Neuronal stem cell (in vitro differentiated cells): ENCODE measurements at regions not wholly inside any gene's neighbourhood (a gene's known extent, or its start where the extent isn't known, plus 50 kb on each side); places are given as distances from the start of the nearest gene placed in this dataset.

Source experiments
- DNase-seq: peaks from one replicate; pipeline ENCODE4 v3.0.0-alpha.2; 2013; ENCODE audit warnings: low spot score
- H2AFZ ChIP-seq: one replicate; pipeline ENCODE4 v1.6.1; 2013; ENCODE audit warnings: mild to moderate bottlenecking, low read length, inconsistent platforms
- H2AK5ac ChIP-seq: 2 replicates; pipeline ENCODE4 v1.6.1; 2013; ENCODE audit warnings: low read depth, mild to moderate bottlenecking, inconsistent platforms, low read length, moderate library complexity, mixed read lengths
- H2BK120ac ChIP-seq: 2 replicates; pipeline ENCODE4 v1.6.1; 2013; ENCODE audit warnings: low read depth, mild to moderate bottlenecking, inconsistent platforms, low read length, moderate library complexity, mixed read lengths
- H2BK12ac ChIP-seq: one replicate; pipeline ENCODE4 v1.6.1; 2013; ENCODE audit warnings: low read length, inconsistent platforms
- H2BK15ac ChIP-seq: 2 replicates; pipeline ENCODE4 v1.6.1; 2013; ENCODE audit warnings: mild to moderate bottlenecking, low read length, inconsistent platforms, mixed read lengths
- H2BK5ac ChIP-seq: one replicate; pipeline ENCODE4 v1.6.1; 2013; ENCODE audit warnings: inconsistent platforms, mild to moderate bottlenecking, low read length, moderate library complexity
- H3K14ac ChIP-seq: one replicate; pipeline ENCODE4 v1.6.1; 2013; ENCODE audit warnings: low read length, inconsistent platforms
- H3K18ac ChIP-seq: 2 replicates; pipeline ENCODE4 v1.6.1; 2013; ENCODE audit warnings: low read length, inconsistent platforms
- H3K23ac ChIP-seq: 2 replicates; pipeline ENCODE4 v1.6.1; 2013; ENCODE audit warnings: low read depth, mild to moderate bottlenecking, mixed read lengths, low read length, inconsistent platforms; ENCODE audit not compliant: poor library complexity
- H3K27ac ChIP-seq: replicated peaks from 3 replicates; pipeline ENCODE4 v1.5.1; 2013; ENCODE audit warnings: low read length, inconsistent platforms
- H3K27me3 ChIP-seq, 3 experiments: 2 replicates each; pipeline ENCODE4 v1.6.1; 2013; ENCODE audit warnings: low read length in 3 of 3, mild to moderate bottlenecking in 2 of 3, inconsistent platforms in 1 of 3, low read depth in 1 of 3, mixed read lengths in 1 of 3, moderate library complexity in 1 of 3; ENCODE audit not compliant: control insufficient read depth in 3 of 3, insufficient read depth in 3 of 3
- H3K36me3 ChIP-seq, 2 donors: replicated peaks in 1 of 2; 2 replicates each; pipeline ENCODE4 v1.6.1; 2013; ENCODE audit warnings: low read length in 2 of 2; ENCODE audit not compliant: control insufficient read depth in 2 of 2, insufficient read depth in 2 of 2
- H3K4ac ChIP-seq: 2 replicates; pipeline ENCODE4 v1.6.1; 2013; ENCODE audit warnings: inconsistent platforms, mild to moderate bottlenecking, low read length, moderate library complexity
- H3K4me1 ChIP-seq, 2 donors: 1 replicate in 1 of 2; 2 replicates in 1 of 2; pipeline ENCODE4 v1.6.1; 2013; ENCODE audit warnings: low read length in 2 of 2, low read depth in 1 of 2; ENCODE audit not compliant: control insufficient read depth in 2 of 2, insufficient read depth in 1 of 2
- H3K4me2 ChIP-seq: one replicate; pipeline ENCODE4 v1.6.1; 2013; ENCODE audit warnings: mild to moderate bottlenecking, low read length, inconsistent platforms; ENCODE audit not compliant: insufficient read depth, poor library complexity, severe bottlenecking
- H3K4me3 ChIP-seq, 2 donors: 2 replicates each; pipeline ENCODE4 v1.5.1; 2013; ENCODE audit warnings: low read length in 2 of 2, mild to moderate bottlenecking in 2 of 2, inconsistent platforms in 1 of 2, moderate library complexity in 1 of 2
- H3K79me1 ChIP-seq: one replicate; pipeline ENCODE4 v1.6.1; 2013; ENCODE audit warnings: low read depth, mild to moderate bottlenecking, inconsistent platforms, low read length, moderate library complexity
- H3K9ac ChIP-seq: one replicate; pipeline ENCODE4 v1.6.1; 2013; ENCODE audit warnings: mild to moderate bottlenecking, low read depth, low read length, inconsistent platforms; ENCODE audit not compliant: poor library complexity
- H3K9me3 ChIP-seq, 2 donors: replicated peaks in 1 of 2; 2 replicates each; pipeline versions ENCODE3 to v1.6.1; 2013; ENCODE audit warnings: low read length in 2 of 2, mild to moderate bottlenecking in 2 of 2, inconsistent platforms in 1 of 2, low read depth in 1 of 2, mixed read lengths in 1 of 2, moderate library complexity in 1 of 2; ENCODE audit not compliant: control insufficient read depth in 2 of 2, insufficient read depth in 1 of 2
- H4K8ac ChIP-seq: one replicate; pipeline ENCODE4 v1.6.1; 2013; ENCODE audit warnings: low read depth, mild to moderate bottlenecking, inconsistent platforms, low read length, moderate library complexity
- H4K91ac ChIP-seq: one replicate; pipeline ENCODE4 v1.6.1; 2013; ENCODE audit warnings: low read length, low read depth, mild to moderate bottlenecking, inconsistent platforms; ENCODE audit not compliant: poor library complexity
- WGBS, 2 donors: extraction: QIAGEN DNeasy Blood & Tissue Kit; methylation state at CpG; one replicate each; pipeline ENCODE4 v1.1.7; 2013; ENCODE audit warnings: missing lambda C conversion rate in 2 of 2, mixed read lengths in 1 of 2; ENCODE audit not compliant: insufficient read length in 2 of 2, insufficient replicate concordance in 1 of 2; ENCODE audit errors: extremely low coverage in 2 of 2; 5-methylcytosine and 5-hydroxymethylcytosine counted together

DNA sequence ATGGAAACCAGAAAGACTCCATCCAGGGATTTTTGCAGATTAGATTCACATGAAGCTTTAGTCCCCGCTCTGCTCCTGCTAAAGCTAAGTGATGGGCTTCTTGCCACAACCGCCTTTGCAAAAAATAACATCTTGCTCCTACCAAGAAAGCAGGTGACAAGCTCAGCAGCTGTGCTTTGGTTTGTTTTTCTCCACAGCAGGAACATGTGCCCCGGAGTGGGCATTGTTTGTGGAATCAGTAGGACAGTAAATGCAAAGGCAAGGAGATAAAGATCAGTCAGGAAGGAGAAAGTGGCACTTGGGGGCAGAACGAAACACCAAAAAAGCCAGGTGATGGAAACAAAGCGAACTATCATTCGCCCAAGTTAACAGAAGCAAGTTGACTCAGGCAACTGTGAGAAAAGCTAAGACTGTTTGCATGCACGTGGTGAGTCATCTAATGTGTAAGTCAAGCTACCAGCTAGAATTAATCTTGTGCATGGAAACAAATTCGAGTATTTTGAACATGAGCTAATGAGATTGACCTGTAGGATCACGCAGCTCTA lies 165.5 kb upstream of the PLXNC1 start:
- Histone ChIP-seq H3K79me1 (no peaks in the 10 kb centered on the region), H3K14ac (no peak overlapping the region), H3K18ac (no peak overlapping the region), H3K4me1 (peaks cover 0 to 2% of the 10 kb centered on the region in 2 donors), H3K27me3 (peaks cover 0 to 3% (median 0%) of the 10 kb centered on the region in 3 experiments), H4K91ac (no peak overlapping the region), H2BK120ac (no peak overlapping the region), H3K4me2 (no peak overlapping the region), H2AFZ (no peak overlapping the region), H4K8ac (no peak overlapping the region), H2AK5ac (no peak overlapping the region), H2BK15ac (no peak overlapping the region), H3K36me3 (no peaks in the 10 kb centered on the region), H2BK5ac (no peak overlapping the region), H3K4ac (no peak overlapping the region), H3K4me3 (no peak overlapping the region), H3K9ac (no peak overlapping the region), H3K9me3 (no peaks in the 10 kb centered on the region), H3K23ac (no peak overlapping the region), H2BK12ac (no peak overlapping the region), H3K27ac (no peak overlapping the region)
- no CpG with 5 or more reads among the region's 9 CpGs for WGBS, 2 donors
- DNase-seq, result no peak

GRCh38 chr12:93984005-93984404 lies 164.4 kb upstream of the PLXNC1 start:
- WGBS, 2 donors, result no CpG with 5 or more reads among the region's 2 CpGs
- no peak for DNase-seq
- H3K4ac ChIP-seq, result no peak overlapping the region
- H2AK5ac ChIP-seq, result no peak overlapping the region
- no peak overlapping the region for H2BK15ac ChIP-seq
- no peak overlapping the region for H3K27ac ChIP-seq
- H2AFZ ChIP-seq, result no peak overlapping the region
- no peak overlapping the region for H4K8ac ChIP-seq
- H4K91ac ChIP-seq, result no peak overlapping the region
- H3K36me3 ChIP-seq, result no peaks in the 10 kb centered on the region
- no peak overlapping the region for H2BK12ac ChIP-seq
- peaks cover 0 to 2% of the 10 kb centered on the region in 2 donors for H3K4me1 ChIP-seq
- no peak overlapping the region for H3K18ac ChIP-seq
- H3K9ac ChIP-seq, result no peak overlapping the region
- no peak overlapping the region for H2BK5ac ChIP-seq
- no peak overlapping the region for H3K14ac ChIP-seq
- H3K9me3 ChIP-seq, result no peaks in the 10 kb centered on the region
- peaks cover 0 to 3% (median 0%) of the 10 kb centered on the region in 3 experiments for H3K27me3 ChIP-seq
- no peak overlapping the region for H2BK120ac ChIP-seq
- no peaks in the 10 kb centered on the region for H3K79me1 ChIP-seq
- no peak overlapping the region for H3K4me3 ChIP-seq
- no peak overlapping the region for H3K4me2 ChIP-seq
- no peak overlapping the region for H3K23ac ChIP-seq

GRCh38 chr12:93989949-93990348 lies 158.4 kb upstream of the PLXNC1 start:
- Histone ChIP-seq H2BK120ac (no peak overlapping the region), H3K4me3 (no peak overlapping the region), H2BK5ac (no peak overlapping the region), H3K27ac (no peak overlapping the region), H3K27me3 (no peaks in the 10 kb centered on the region), H2BK12ac (no peak overlapping the region), H3K14ac (no peak overlapping the region), H3K9ac (no peak overlapping the region), H2AFZ (no peak overlapping the region), H3K4ac (no peak overlapping the region), H3K4me2 (no peak overlapping the region), H4K91ac (no peak overlapping the region), H3K79me1 (peaks cover 2% of the 10 kb centered on the region), H3K18ac (no peak overlapping the region), H3K23ac (no peak overlapping the region), H3K4me1 (peaks cover 4 to 5% of the 10 kb centered on the region in 2 donors), H3K9me3 (no peaks in the 10 kb centered on the region), H4K8ac (no peak overlapping the region), H3K36me3 (no peaks in the 10 kb centered on the region), H2BK15ac (no peak overlapping the region), H2AK5ac (no peak overlapping the region)
- WGBS, 2 donors, result no CpG with 5 or more reads among the region's 1 CpG
- no peak for DNase-seq

DNA sequence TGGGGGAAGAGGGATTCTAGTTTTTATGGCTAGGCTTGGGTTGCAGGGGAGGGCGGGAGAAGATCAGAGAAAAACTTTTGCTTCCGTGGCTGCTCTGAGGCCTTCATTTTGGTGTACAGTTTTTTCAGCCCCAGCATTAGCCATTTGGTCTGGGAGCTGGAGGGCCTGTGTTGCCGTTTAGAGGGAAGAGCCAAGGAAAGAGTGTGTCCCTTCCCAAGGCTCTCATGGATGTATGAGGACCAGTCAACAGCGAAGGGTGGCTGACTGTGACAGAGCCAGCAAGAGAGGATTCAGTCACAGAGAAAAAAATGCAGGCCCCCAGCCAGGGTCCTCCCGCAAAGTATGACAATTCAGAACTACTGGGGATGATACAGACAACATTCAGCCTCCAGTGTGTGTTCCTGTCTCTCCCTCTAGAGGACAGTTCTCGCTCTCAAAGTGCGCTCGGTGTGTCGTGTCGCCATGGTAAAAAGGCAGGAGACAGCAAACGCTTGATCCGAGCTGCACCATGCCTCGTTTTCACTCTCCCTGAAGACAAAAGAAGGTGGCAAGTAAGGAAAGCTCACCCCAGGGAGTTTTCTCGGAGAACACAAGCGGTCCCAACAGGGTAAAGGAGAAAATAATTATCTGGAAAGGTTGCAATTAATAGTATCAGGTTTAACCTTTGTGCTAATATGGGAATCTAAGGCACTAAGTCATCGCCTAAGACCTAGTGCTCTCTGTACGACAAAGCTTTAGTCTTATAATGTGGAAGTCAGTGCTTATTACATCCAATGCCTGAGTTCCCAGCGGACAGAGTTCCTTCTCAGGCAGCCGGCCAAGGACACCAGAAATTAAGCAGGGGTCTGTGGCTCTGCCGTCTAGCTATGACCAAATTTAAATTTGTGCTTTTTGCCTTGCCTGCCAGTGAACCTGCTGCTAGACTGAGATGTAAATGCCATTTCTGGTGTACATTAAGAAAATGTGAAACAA lies 157.3 kb upstream of the PLXNC1 start:
- H2BK5ac ChIP-seq, result no peak overlapping the region
- no peak overlapping the region for H2BK15ac ChIP-seq
- H3K9me3 ChIP-seq, result no peaks in the 10 kb centered on the region
- no peak overlapping the region for H3K4me3 ChIP-seq
- no peak overlapping the region for H4K91ac ChIP-seq
- H3K36me3 ChIP-seq, result no peaks in the 10 kb centered on the region
- no peak overlapping the region for H2AK5ac ChIP-seq
- no peak overlapping the region for H3K23ac ChIP-seq
- H2BK12ac ChIP-seq, result no peak overlapping the region
- no peak overlapping the region for H4K8ac ChIP-seq
- peaks cover 2% of the 10 kb centered on the region for H3K79me1 ChIP-seq
- no peak overlapping the region for H3K14ac ChIP-seq
- no peak overlapping the region for H3K27ac ChIP-seq
- peak overlapping the region; percentile 85 for H2AFZ ChIP-seq
- H3K4me2 ChIP-seq, result no peak overlapping the region
- no CpG with 5 or more reads among the region's 20 CpGs for WGBS, 2 donors
- DNase-seq, result peak; percentile 43
- no peak overlapping the region for H3K4ac ChIP-seq
- H3K4me1 ChIP-seq, result peaks cover 4 to 5% of the 10 kb centered on the region in 2 donors
- no peak overlapping the region for H2BK120ac ChIP-seq
- H3K27me3 ChIP-seq, result no peaks in the 10 kb centered on the region
- peak overlapping the region; percentile 49 for H3K18ac ChIP-seq
- H3K9ac ChIP-seq, result no peak overlapping the region
